GM12878 (cell line): ENCODE measurements at regions not wholly inside any gene's neighbourhood (a gene's known extent, or its start where the extent isn't known, plus 50 kb on each side); places are given as distances from the start of the nearest gene placed in this dataset.

Experiments used
- ATAC-seq: fragments of 200-7000 bp; cut with Tn5 transposase; 3 replicates; pipeline ENCODE4 v1.9.1; 2020; ENCODE audit warnings: mild to moderate bottlenecking, moderate library complexity
- BruUV-seq: library from RNA; stranded (reverse); fragments of 400-500 nt; replicated peaks from 2 replicates; lab custom pipeline; 2021; lab: Mats Ljungman, UMichigan
- CTCF ChIA-PET: fragments of 300-600 bp; sonication (Branson Sonifier 250); formaldehyde crosslinking; extraction: SDS; loops from one replicate; lab custom pipeline; 2021; ENCODE audit warnings: inconsistent platforms; lab: Yijun Ruan, JAX
- POLR2A ChIA-PET: fragments of 350-600 bp; formaldehyde crosslinking; extraction: SDS; loops from one replicate; lab custom pipeline; 2021; ENCODE audit warnings: inconsistent platforms; lab: Charles Lee
- RAD21 ChIA-PET: fragments of 300-600 bp; sonication (Branson Sonifier 250); formaldehyde crosslinking; loops from one replicate; lab custom pipeline; 2023; ENCODE audit warnings: antibody characterized with exemption; ENCODE audit not compliant: unreplicated experiment; lab: Charles Lee
- SMC1A ChIA-PET: fragments of 300-600 bp; sonication (Branson Sonifier 250); formaldehyde crosslinking; loops from one replicate; lab custom pipeline; 2023; ENCODE audit not compliant: unreplicated experiment, uncharacterized antibody; lab: Charles Lee
- DNase-seq: peaks from one replicate; pipeline ENCODE4 v3.0.0-alpha.2; 2011; ENCODE audit warnings: low read depth, low spot score
- FAIRE-seq: peaks from 3 replicates; lab custom pipeline; 2011; peaks lifted over from hg19 to GRCh38; lab: Jason Lieb, UNC
- H2AFZ ChIP-seq: 2 replicates; pipeline ENCODE4 v1.6.0; 2011; ENCODE audit warnings: low read depth, low read length, control low read depth; ENCODE audit not compliant: control insufficient read depth
- H3K27ac ChIP-seq: 2 replicates; pipeline ENCODE4 v1.5.1; 2011; ENCODE audit warnings: control low read depth; ENCODE audit not compliant: control insufficient read depth, insufficient read depth
- H3K27me3 ChIP-seq, 2 experiments: replicated peaks in 1 of 2; 2 replicates each; pipeline versions ENCODE4 v1.6.0 to v1.6.1; 2011; ENCODE audit warnings: low read length in 1 of 2; ENCODE audit not compliant: control insufficient read depth in 2 of 2, insufficient read depth in 2 of 2
- H3K36me3 ChIP-seq, 2 experiments: 2 replicates each; pipeline ENCODE4 v1.5.1; 2011; ENCODE audit warnings: low read length in 1 of 2; ENCODE audit not compliant: control insufficient read depth in 2 of 2, insufficient read depth in 2 of 2
- H3K4me1 ChIP-seq: 2 replicates; pipeline ENCODE4 v1.6.1; 2011; ENCODE audit warnings: mild to moderate bottlenecking, low read length, moderate library complexity, mixed read lengths; ENCODE audit not compliant: control insufficient read depth, insufficient read depth
- H3K4me2 ChIP-seq: 2 replicates; pipeline ENCODE4 v1.6.0; 2011; ENCODE audit warnings: control low read depth; ENCODE audit not compliant: control insufficient read depth, insufficient read depth
- H3K4me3 ChIP-seq: fragments of 200-600 bp; sonication (generic); 2 replicates; pipeline ENCODE4 v1.5.1; 2016
- H3K79me2 ChIP-seq: 2 replicates; pipeline ENCODE4 v1.6.0; 2011; ENCODE audit warnings: low read length; ENCODE audit not compliant: control insufficient read depth, insufficient read depth
- H3K9ac ChIP-seq: 2 replicates; pipeline ENCODE4 v1.8.0; 2011; ENCODE audit warnings: low read length, control low read depth, mixed read lengths; ENCODE audit not compliant: control insufficient read depth, insufficient read depth
- H3K9me3 ChIP-seq: replicated peaks from 3 replicates; pipeline ENCODE4 v1.5.1; 2011; ENCODE audit warnings: mild to moderate bottlenecking, low read length; ENCODE audit not compliant: control insufficient read depth, insufficient read depth
- H4K20me1 ChIP-seq: 2 replicates; pipeline ENCODE4 v1.6.0; 2011; ENCODE audit not compliant: control insufficient read depth, insufficient read depth
- BHLHE40 ChIP-seq, 2 experiments: fragments of 450-650 bp in 1 of 2; IDR thresholded peaks; 2 replicates each; pipeline ENCODE4 v1.6.1; 2011 to 2017; ENCODE audit warnings: low read depth in 2 of 2, borderline replicate concordance in 1 of 2, improper control_type of control experiment in 1 of 2, low read length in 1 of 2, mild to moderate bottlenecking in 1 of 2
- FOS ChIP-seq: IDR thresholded peaks from 3 replicates; pipeline ENCODE4 v1.6.1; 2011; ENCODE audit warnings: borderline replicate concordance; ENCODE audit not compliant: insufficient read length; ENCODE audit errors: extremely low read depth
- MTA3 ChIP-seq: IDR thresholded peaks from 2 replicates; pipeline ENCODE4 v1.6.1; 2012; ENCODE audit warnings: low read length, inconsistent platforms, borderline replicate concordance
- MXI1 ChIP-seq: fragments of 150-350 bp; IDR thresholded peaks from 2 replicates; pipeline ENCODE4 v1.6.1; 2011; ENCODE audit warnings: low read depth, mild to moderate bottlenecking, inconsistent platforms, low read length, improper control_type of control experiment
- NR2C2 ChIP-seq: IDR thresholded peaks from 2 replicates; pipeline ENCODE4 v1.6.1; 2011; ENCODE audit warnings: borderline replicate concordance, low read depth; ENCODE audit not compliant: control insufficient read depth, insufficient read length
- SIN3A ChIP-seq: IDR thresholded peaks from 2 replicates; pipeline ENCODE4 v1.6.1; 2012; ENCODE audit warnings: low read depth, low read length, improper control_type of control experiment
- SMAD5 ChIP-seq: IDR thresholded peaks from 2 replicates; pipeline ENCODE4 v1.6.1; 2016; ENCODE audit warnings: antibody characterized with exemption, low read depth
- USF2 ChIP-seq: IDR thresholded peaks from 2 replicates; pipeline ENCODE4 v1.6.1; 2011; ENCODE audit warnings: low read depth, low read length, improper control_type of control experiment, borderline replicate concordance
- ZBTB11 ChIP-seq: fragments of 450-650 bp; formaldehyde crosslinking; IDR thresholded peaks from 2 replicates; pipeline ENCODE4 v1.5.0; 2022; ENCODE audit warnings: mild to moderate bottlenecking, missing genetic modification characterization
- ZNF24 ChIP-seq: fragments of 450-650 bp; IDR thresholded peaks from 2 replicates; pipeline ENCODE4 v1.6.1; 2017; ENCODE audit warnings: antibody characterized with exemption, mild to moderate bottlenecking
- WGBS: methylation state at CpG from one replicate; pipeline ENCODE4 v1.1.6; 2016; ENCODE audit warnings: low lambda C conversion rate; ENCODE audit not compliant: insufficient replicate concordance, insufficient coverage; ENCODE audit errors: missing lambda C conversion rate; 5-methylcytosine and 5-hydroxymethylcytosine counted together
- in situ Hi-C: fragments of 300-500 bp; cut with MboI; formaldehyde crosslinking; loops from 9 replicates; pipeline ENCODE4 v1.14.3; 2018; ENCODE audit warnings: mixed read lengths
- intact Hi-C: fragments of 100-400 bp; cut with micrococcal nuclease; formaldehyde crosslinking; loops from one replicate; pipeline ENCODE4 v1.14.2; 2022; ENCODE audit not compliant: unreplicated experiment
- TF ChIP-seq, protein P1 (sequence below): fragments of 150-350 bp; IDR thresholded peaks from 2 replicates; pipeline ENCODE4 v1.6.1; 2016; ENCODE audit warnings: low read depth, low read length

DNA sequence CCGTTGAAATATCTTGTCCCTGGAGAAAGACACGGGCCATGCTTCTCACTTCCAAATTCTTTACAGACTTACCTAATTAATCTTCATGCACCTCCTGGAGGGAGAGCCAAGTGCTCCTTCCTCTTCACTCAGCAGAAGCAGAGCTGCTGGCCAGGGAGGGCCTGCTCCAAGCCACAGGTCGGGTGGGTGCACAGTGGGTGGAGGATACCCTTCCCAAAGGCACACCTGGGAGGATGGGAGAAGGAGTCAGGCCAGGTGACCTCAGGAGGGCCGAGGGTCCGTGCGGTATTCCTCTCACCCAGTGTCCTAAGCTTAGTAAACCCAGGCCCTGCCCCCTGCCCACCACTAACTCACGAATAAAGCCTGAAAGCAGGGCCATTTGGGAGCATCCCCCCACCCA, 171.3 kb upstream of the RPL38 start:
- Histone ChIP-seq H3K9me3 (no peaks in the 10 kb centered on the region), H3K4me3 (no peak overlapping the region), H3K79me2 (no peaks in the 10 kb centered on the region), H3K36me3 (no peaks in the 10 kb centered on the region), H4K20me1 (no peaks in the 10 kb centered on the region; the same call in 1 of the 2 replicates), H3K4me2 (no peak overlapping the region), H2AFZ (no peak overlapping the region), H3K27me3 (peaks cover 0 to 3% of the 10 kb centered on the region in 2 experiments), H3K9ac (no peak overlapping the region), H3K4me1 (no peaks in the 10 kb centered on the region), H3K27ac (no peak overlapping the region)
- WGBS: 13% methylated on average over 7 of the region's 7 CpGs
- ChIA-PET SMC1A (no interaction called here), CTCF (no interaction called here), RAD21 (no interaction called here), POLR2A (no interaction called here)
- in situ Hi-C loops: no loop called here
- ATAC-seq (no peak), DNase-seq (no peak), FAIRE-seq (no peak)
- no TSS peak for BruUV-seq
- intact Hi-C loops: no loop called here
- TF ChIP-seq BHLHE40 (IDR thresholded peaks at IDR 0.05; ENCODE audit: borderline replicate concordance in 1 of 2, low read depth in 2 of 2, low read length in 1 of 2): no peak
- TF ChIP-seq USF2: no peak
- no peak for TF ChIP-seq SMAD5
- no peak for TF ChIP-seq MTA3
- TF ChIP-seq ZNF24: no peak
- no peak for TF ChIP-seq FOS
- no peak for TF ChIP-seq NR2C2

GRCh38 chr17:74037320-74037719, 166.2 kb upstream of the RPL38 start:
- H3K36me3 ChIP-seq: no peaks in the 10 kb centered on the region
- peaks cover 0 to 3% of the 10 kb centered on the region in 2 experiments; a peak in 3 of 4 replicates for H3K27me3 ChIP-seq
- ChIA-PET CTCF (no interaction called here), POLR2A (no interaction called here), SMC1A (no interaction called here), RAD21 (no interaction called here)
- BruUV-seq: no TSS peak
- H3K27ac ChIP-seq: no peak overlapping the region
- intact Hi-C loops: no loop called here
- H3K9ac ChIP-seq: no peak overlapping the region
- no peak overlapping the region for H2AFZ ChIP-seq
- DNase-seq (no peak), FAIRE-seq (no peak), ATAC-seq (no peak)
- H3K9me3 ChIP-seq: no peaks in the 10 kb centered on the region
- no peak overlapping the region for H3K4me2 ChIP-seq
- no peaks in the 10 kb centered on the region for H3K4me1 ChIP-seq
- H3K79me2 ChIP-seq: no peaks in the 10 kb centered on the region
- no peaks in the 10 kb centered on the region; the same call in 1 of the 2 replicates for H4K20me1 ChIP-seq
- H3K4me3 ChIP-seq: no peak overlapping the region
- in situ Hi-C loops: no loop called here
- WGBS: 29% methylated on average over 4 of the region's 4 CpGs
- TF ChIP-seq MXI1: no peak
- TF ChIP-seq SIN3A: no peak
- TF ChIP-seq, protein P1, sequence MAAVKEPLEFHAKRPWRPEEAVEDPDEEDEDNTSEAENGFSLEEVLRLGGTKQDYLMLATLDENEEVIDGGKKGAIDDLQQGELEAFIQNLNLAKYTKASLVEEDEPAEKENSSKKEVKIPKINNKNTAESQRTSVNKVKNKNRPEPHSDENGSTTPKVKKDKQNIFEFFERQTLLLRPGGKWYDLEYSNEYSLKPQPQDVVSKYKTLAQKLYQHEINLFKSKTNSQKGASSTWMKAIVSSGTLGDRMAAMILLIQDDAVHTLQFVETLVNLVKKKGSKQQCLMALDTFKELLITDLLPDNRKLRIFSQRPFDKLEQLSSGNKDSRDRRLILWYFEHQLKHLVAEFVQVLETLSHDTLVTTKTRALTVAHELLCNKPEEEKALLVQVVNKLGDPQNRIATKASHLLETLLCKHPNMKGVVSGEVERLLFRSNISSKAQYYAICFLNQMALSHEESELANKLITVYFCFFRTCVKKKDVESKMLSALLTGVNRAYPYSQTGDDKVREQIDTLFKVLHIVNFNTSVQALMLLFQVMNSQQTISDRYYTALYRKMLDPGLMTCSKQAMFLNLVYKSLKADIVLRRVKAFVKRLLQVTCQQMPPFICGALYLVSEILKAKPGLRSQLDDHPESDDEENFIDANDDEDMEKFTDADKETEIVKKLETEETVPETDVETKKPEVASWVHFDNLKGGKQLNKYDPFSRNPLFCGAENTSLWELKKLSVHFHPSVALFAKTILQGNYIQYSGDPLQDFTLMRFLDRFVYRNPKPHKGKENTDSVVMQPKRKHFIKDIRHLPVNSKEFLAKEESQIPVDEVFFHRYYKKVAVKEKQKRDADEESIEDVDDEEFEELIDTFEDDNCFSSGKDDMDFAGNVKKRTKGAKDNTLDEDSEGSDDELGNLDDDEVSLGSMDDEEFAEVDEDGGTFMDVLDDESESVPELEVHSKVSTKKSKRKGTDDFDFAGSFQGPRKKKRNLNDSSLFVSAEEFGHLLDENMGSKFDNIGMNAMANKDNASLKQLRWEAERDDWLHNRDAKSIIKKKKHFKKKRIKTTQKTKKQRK: no peak
- no peak for TF ChIP-seq ZBTB11 (CRISPR knock-in tag)
